Breast epithelium (tissue), 3 donors: ENCODE measurements at regions not wholly inside any gene's neighbourhood (a gene's known extent, or its start where the extent isn't known, plus 50 kb on each side); places are given as distances from the start of the nearest gene placed in this dataset.

Source experiments
- POLR2A ChIP-seq: fragments of 450-650 bp; IDR thresholded peaks from one replicate; pipeline ENCODE4 v1.6.1; 2016; ENCODE audit warnings: antibody characterized with exemption, mild to moderate bottlenecking, moderate library complexity
- TF ChIP-seq, protein P1 (sequence below), 3 donors: fragments of 450-650 bp; IDR thresholded peaks; one replicate each; pipeline ENCODE4 v1.5.1; 2016 to 2017; ENCODE audit warnings: antibody characterized with exemption in 3 of 3, mild to moderate bottlenecking in 3 of 3, moderate library complexity in 3 of 3

- TF ChIP-seq, protein P1, sequence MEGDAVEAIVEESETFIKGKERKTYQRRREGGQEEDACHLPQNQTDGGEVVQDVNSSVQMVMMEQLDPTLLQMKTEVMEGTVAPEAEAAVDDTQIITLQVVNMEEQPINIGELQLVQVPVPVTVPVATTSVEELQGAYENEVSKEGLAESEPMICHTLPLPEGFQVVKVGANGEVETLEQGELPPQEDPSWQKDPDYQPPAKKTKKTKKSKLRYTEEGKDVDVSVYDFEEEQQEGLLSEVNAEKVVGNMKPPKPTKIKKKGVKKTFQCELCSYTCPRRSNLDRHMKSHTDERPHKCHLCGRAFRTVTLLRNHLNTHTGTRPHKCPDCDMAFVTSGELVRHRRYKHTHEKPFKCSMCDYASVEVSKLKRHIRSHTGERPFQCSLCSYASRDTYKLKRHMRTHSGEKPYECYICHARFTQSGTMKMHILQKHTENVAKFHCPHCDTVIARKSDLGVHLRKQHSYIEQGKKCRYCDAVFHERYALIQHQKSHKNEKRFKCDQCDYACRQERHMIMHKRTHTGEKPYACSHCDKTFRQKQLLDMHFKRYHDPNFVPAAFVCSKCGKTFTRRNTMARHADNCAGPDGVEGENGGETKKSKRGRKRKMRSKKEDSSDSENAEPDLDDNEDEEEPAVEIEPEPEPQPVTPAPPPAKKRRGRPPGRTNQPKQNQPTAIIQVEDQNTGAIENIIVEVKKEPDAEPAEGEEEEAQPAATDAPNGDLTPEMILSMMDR (IDR thresholded peaks at IDR 0.05): no peak
- TF ChIP-seq POLR2A: no peak
Measured at GRCh38 chr18:27314996-27315395, 129.9 kb upstream of the CHST9 start.
